Smooth muscle cell (in vitro differentiated cells): ENCODE measurements at regions not wholly inside any gene's neighbourhood (a gene's known extent, or its start where the extent isn't known, plus 50 kb on each side); places are given as distances from the start of the nearest gene placed in this dataset.

Experiments used
- DNase-seq: peaks from one replicate; lab custom pipeline; 2025; ENCODE audit not compliant: unreplicated experiment; lab: John Stamatoyannopoulos, UW
- H2AFZ ChIP-seq: fragments of 200-600 bp; sonication (generic); 2 replicates; pipeline ENCODE4 v1.6.0; 2016; ENCODE audit warnings: antibody characterized with exemption, low read depth, mild to moderate bottlenecking
- H3F3A ChIP-seq: fragments of 200-600 bp; sonication (generic); 2 replicates; pipeline ENCODE4 v1.6.0; 2017; ENCODE audit warnings: antibody characterized with exemption, low read depth
- H3K27ac ChIP-seq: fragments of 200-600 bp; sonication (generic); 2 replicates; pipeline ENCODE4 v1.5.1; 2016; ENCODE audit warnings: low read depth, mild to moderate bottlenecking
- H3K27me3 ChIP-seq: fragments of 200-600 bp; sonication (generic); 2 replicates; pipeline ENCODE4 v1.6.1; 2016; ENCODE audit warnings: low read depth, mild to moderate bottlenecking
- H3K36me3 ChIP-seq: fragments of 200-600 bp; sonication (generic); 2 replicates; pipeline ENCODE4 v1.5.1; 2016; ENCODE audit warnings: low read depth
- H3K4me1 ChIP-seq: fragments of 200-600 bp; sonication (generic); 2 replicates; pipeline ENCODE4 v1.5.1; 2016; ENCODE audit warnings: low read depth
- H3K4me2 ChIP-seq: fragments of 200-600 bp; sonication (generic); 2 replicates; pipeline ENCODE4 v1.6.0; 2016; ENCODE audit warnings: mild to moderate bottlenecking
- H3K4me3 ChIP-seq: fragments of 200-600 bp; sonication (generic); 2 replicates; pipeline ENCODE4 v1.5.1; 2016; ENCODE audit warnings: mild to moderate bottlenecking
- H3K79me2 ChIP-seq: fragments of 200-600 bp; sonication (generic); 2 replicates; pipeline ENCODE4 v1.6.0; 2016; ENCODE audit warnings: low read depth, mild to moderate bottlenecking
- H3K9ac ChIP-seq: fragments of 200-600 bp; sonication (generic); 2 replicates; pipeline ENCODE4 v1.6.0; 2016; ENCODE audit warnings: low read depth
- H3K9me3 ChIP-seq: fragments of 200-600 bp; sonication (generic); replicated peaks from 2 replicates; pipeline ENCODE4 v1.5.1; 2016; ENCODE audit warnings: low read depth
- H4K20me1 ChIP-seq: fragments of 200-600 bp; sonication (generic); 2 replicates; pipeline ENCODE4 v1.6.0; 2016; ENCODE audit warnings: low read depth
- WGBS: methylation state at CpG from one replicate; pipeline ENCODE4 v1.1.7; 2016; ENCODE audit warnings: low lambda C conversion rate; 5-methylcytosine and 5-hydroxymethylcytosine counted together
- TF ChIP-seq, protein P1 (sequence below): fragments of 200-600 bp; sonication (generic); IDR thresholded peaks from 2 replicates; pipeline ENCODE4 v1.5.1; 2017; ENCODE audit warnings: borderline replicate concordance, mild to moderate bottlenecking, antibody characterized with exemption; ENCODE audit not compliant: insufficient read depth, poor library complexity, severe bottlenecking

DNA sequence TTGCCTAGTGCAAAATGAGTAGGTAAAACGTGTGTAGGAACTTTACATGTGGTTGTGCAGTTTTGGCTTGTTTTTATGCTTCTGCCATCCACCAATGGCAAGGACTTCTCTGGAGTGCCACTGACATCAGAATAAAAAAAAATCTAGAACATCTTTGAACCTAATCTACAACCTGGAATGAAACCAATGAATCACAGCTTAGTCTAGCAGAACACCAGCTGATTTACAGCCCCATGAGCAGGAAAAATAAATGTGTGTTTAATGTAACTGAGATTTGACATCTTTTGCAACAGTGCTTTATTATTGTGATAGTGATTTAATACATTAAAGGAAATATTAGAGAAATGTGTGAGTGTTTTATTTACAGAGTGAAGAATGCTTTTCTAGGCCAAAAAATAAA, 995.1 kb downstream of the PCDH7 start:
- Histone ChIP-seq H3K36me3 (no peaks in the 10 kb centered on the region), H3K27me3 (no peaks in the 10 kb centered on the region), H3F3A (no peaks in the 10 kb centered on the region), H2AFZ (no peak overlapping the region), H3K4me1 (no peaks in the 10 kb centered on the region), H3K27ac (no peak overlapping the region), H3K9ac (no peak overlapping the region), H4K20me1 (no peaks in the 10 kb centered on the region), H3K9me3 (no peaks in the 10 kb centered on the region), H3K4me2 (no peak overlapping the region), H3K4me3 (no peak overlapping the region), H3K79me2 (no peaks in the 10 kb centered on the region)
- WGBS, result 67% methylated on average over 1 of the region's 1 CpG
- TF ChIP-seq, protein P1, sequence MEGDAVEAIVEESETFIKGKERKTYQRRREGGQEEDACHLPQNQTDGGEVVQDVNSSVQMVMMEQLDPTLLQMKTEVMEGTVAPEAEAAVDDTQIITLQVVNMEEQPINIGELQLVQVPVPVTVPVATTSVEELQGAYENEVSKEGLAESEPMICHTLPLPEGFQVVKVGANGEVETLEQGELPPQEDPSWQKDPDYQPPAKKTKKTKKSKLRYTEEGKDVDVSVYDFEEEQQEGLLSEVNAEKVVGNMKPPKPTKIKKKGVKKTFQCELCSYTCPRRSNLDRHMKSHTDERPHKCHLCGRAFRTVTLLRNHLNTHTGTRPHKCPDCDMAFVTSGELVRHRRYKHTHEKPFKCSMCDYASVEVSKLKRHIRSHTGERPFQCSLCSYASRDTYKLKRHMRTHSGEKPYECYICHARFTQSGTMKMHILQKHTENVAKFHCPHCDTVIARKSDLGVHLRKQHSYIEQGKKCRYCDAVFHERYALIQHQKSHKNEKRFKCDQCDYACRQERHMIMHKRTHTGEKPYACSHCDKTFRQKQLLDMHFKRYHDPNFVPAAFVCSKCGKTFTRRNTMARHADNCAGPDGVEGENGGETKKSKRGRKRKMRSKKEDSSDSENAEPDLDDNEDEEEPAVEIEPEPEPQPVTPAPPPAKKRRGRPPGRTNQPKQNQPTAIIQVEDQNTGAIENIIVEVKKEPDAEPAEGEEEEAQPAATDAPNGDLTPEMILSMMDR, result no peak
- no peak for DNase-seq

DNA sequence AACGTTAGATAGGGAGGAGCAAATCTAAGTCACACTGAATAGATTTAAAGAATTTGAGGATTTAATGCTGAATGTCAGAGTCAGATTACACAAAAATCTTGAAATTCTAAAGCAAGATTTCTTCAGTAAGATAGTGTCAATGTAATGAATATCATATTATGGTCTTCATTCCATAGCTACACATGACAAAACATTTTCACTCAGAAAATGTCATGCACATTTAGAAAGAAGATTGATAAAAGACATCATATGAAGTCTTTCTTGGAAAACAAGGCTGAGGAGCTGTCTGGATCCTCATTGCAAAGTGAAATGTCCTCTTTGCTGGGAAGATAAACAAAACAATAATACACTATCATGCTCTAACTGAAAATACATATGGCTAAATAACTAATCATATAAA, 1006.9 kb downstream of the PCDH7 start:
- Histone ChIP-seq H3K79me2 (no peaks in the 10 kb centered on the region), H3F3A (no peaks in the 10 kb centered on the region), H3K27me3 (peaks cover 6% of the 10 kb centered on the region), H3K9me3 (no peaks in the 10 kb centered on the region), H3K4me2 (no peak overlapping the region), H3K4me1 (no peaks in the 10 kb centered on the region), H3K9ac (no peak overlapping the region), H4K20me1 (no peaks in the 10 kb centered on the region), H3K36me3 (no peaks in the 10 kb centered on the region), H2AFZ (no peak overlapping the region), H3K27ac (no peak overlapping the region), H3K4me3 (no peak overlapping the region)
- DNase-seq, result no peak
- TF ChIP-seq, protein P1, result no peak
- WGBS, result 79% methylated on average over 1 of the region's 1 CpG

DNA sequence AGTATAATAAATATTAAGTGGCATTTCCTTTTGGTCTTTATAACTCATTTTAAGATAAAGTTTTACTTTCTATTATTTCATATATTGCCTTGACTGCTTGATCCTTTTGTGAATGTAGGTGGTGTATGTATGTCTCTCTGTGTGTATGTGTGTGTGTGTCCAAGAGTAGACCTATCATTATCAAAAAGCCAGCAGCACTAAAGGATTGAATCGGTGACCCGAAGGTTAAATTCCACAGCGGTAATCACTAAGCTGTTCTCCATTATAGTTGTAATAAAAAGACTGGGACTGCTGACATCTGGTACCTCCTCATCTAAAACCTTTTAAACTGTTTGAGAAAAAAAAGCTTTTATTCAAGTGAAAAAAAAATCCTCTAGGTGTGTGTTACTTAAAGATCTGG, 1014.8 kb downstream of the PCDH7 start:
- no peak overlapping the region for H3K4me2 ChIP-seq
- no peak overlapping the region for H2AFZ ChIP-seq
- H3K9me3 ChIP-seq, result no peaks in the 10 kb centered on the region
- no peaks in the 10 kb centered on the region for H3K27me3 ChIP-seq
- H3K27ac ChIP-seq, result no peak overlapping the region
- no peaks in the 10 kb centered on the region for H3K36me3 ChIP-seq
- H4K20me1 ChIP-seq, result no peaks in the 10 kb centered on the region
- no peaks in the 10 kb centered on the region for H3K4me1 ChIP-seq
- no peak overlapping the region for H3K4me3 ChIP-seq
- no peaks in the 10 kb centered on the region for H3K79me2 ChIP-seq
- DNase-seq, result no peak
- no peak overlapping the region for H3K9ac ChIP-seq
- 94% methylated on average over 3 of the region's 3 CpGs for WGBS
- H3F3A ChIP-seq, result no peaks in the 10 kb centered on the region
- TF ChIP-seq, protein P1, result no peak

DNA sequence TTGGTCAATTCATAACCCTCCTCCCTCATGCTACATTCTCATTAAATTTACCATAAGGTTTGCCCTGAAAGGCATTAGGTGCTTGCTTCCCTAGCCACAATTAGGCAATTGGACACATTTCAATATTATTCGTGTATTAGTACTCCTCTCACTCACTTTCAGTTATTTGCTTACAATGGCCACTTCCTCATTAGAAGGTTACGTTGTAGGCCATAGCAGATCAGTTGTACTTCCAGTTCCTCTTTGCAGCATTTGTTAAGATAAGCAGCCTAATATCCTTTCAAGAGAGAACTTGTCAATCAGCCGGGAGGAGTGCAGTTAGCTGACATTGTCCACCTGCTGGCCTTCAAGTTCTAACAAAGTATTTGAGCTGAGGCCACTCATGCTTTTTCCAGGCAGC, 1017.2 kb downstream of the PCDH7 start:
- Histone ChIP-seq H3K27ac (no peak overlapping the region), H3K36me3 (no peaks in the 10 kb centered on the region), H4K20me1 (no peaks in the 10 kb centered on the region), H3K4me1 (no peaks in the 10 kb centered on the region), H3K9ac (no peak overlapping the region), H3K79me2 (no peaks in the 10 kb centered on the region), H3K9me3 (no peaks in the 10 kb centered on the region), H3F3A (no peaks in the 10 kb centered on the region), H3K27me3 (no peaks in the 10 kb centered on the region), H3K4me3 (no peak overlapping the region), H3K4me2 (no peak overlapping the region), H2AFZ (no peak overlapping the region)
- TF ChIP-seq, protein P1, result no peak
- WGBS, result 96% methylated on average over 3 of the region's 3 CpGs
- no peak for DNase-seq
